ENCODE measurements at regions not wholly inside any gene's neighbourhood (a gene's known extent, or its start where the extent isn't known, plus 50 kb on each side); places are given as distances from the start of the nearest gene placed in this dataset.

DNA sequence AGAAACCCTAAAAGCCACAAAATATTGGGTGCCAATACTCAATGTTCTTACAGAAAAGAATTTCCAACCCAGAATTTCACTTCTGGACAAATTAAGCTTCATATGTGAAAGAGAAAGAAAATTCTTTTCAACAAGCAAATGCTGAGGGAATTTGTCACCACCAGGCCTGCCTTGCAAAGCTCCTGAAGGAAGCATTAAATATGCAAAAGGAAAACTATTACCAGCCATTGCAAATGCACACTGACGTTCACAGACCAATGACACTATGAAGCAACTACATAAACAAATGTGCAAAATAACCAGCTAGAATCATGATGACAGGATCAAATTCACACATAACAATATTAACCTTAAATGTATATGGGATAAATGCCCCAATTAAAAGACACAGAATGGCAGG is 187.9 kb upstream of the BTBD3 start:
- TF ChIP-seq CTCF (IDR thresholded peaks at IDR 0.05) (no peak), TCF7L2 (IDR thresholded peaks at IDR 0.05; ENCODE audit: low read depth, low read length) (no peak), POLR2AphosphoS5 (IDR thresholded peaks at IDR 0.05; ENCODE audit: low read depth, low read length) (no peak)
- TF ChIP-seq, protein P1, sequence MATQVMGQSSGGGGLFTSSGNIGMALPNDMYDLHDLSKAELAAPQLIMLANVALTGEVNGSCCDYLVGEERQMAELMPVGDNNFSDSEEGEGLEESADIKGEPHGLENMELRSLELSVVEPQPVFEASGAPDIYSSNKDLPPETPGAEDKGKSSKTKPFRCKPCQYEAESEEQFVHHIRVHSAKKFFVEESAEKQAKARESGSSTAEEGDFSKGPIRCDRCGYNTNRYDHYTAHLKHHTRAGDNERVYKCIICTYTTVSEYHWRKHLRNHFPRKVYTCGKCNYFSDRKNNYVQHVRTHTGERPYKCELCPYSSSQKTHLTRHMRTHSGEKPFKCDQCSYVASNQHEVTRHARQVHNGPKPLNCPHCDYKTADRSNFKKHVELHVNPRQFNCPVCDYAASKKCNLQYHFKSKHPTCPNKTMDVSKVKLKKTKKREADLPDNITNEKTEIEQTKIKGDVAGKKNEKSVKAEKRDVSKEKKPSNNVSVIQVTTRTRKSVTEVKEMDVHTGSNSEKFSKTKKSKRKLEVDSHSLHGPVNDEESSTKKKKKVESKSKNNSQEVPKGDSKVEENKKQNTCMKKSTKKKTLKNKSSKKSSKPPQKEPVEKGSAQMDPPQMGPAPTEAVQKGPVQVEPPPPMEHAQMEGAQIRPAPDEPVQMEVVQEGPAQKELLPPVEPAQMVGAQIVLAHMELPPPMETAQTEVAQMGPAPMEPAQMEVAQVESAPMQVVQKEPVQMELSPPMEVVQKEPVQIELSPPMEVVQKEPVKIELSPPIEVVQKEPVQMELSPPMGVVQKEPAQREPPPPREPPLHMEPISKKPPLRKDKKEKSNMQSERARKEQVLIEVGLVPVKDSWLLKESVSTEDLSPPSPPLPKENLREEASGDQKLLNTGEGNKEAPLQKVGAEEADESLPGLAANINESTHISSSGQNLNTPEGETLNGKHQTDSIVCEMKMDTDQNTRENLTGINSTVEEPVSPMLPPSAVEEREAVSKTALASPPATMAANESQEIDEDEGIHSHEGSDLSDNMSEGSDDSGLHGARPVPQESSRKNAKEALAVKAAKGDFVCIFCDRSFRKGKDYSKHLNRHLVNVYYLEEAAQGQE (IDR thresholded peaks at IDR 0.05; ENCODE audit: insufficient read depth in 1 of 2, low read depth in 2 of 2, low read length in 1 of 2) = no peak

Measured in Panc1 (cell line).